ENCODE measurements at regions not wholly inside any gene's neighbourhood (a gene's known extent, or its start where the extent isn't known, plus 50 kb on each side); places are given as distances from the start of the nearest gene placed in this dataset.
"Not testable (repeated sequence)": the region's sequence is repeated elsewhere in the genome, so short reads cannot be mapped to it uniquely, and the experiment has no call there.

DNA sequence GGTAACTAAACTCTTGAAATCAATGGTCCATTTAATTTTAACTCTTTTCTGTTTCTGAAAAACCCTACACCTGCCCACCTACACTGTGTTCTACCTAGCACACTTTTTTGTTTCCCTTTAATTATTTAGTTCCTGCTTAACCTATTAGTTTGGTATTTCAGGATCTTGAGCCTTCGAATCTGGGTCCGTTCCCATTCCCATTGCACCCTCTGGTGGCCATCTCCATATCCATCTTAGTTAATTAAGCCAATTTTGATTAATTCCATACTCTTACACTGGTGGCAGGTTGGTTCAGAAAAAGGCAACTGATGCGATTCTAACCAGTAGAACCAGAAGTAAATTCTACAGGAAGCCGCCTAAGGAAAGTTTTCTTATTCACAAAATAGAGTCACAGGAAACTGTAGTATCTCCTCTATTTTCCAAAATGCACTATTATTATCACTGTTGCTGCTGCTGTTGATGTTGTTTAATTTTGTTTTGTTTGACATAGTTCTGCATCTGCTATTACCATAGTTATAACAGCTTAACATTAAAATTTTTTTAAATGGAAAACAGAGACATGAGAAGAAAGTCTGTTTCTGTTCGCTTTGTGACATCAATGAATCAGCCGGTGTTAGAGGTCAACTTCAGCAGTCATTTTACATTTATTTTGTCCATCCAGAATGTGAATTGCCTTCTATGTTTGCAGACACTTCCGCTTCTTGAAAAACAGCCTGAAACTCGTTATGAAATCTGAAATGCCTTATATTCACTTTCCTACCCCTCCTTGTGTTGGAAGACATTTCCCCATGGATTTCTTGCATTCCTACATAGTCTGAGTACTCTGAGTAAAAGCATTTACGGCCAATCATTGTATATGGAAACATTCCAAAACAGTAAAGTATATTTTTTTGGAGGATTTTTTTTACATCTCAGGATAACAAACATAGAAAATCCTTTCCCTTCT lies 115.5 kb upstream of the NCAM2 start:
- TF ChIP-seq CTCF (IDR thresholded peaks at IDR 0.05; ENCODE audit: low read depth, low read length) = no peak
- Histone ChIP-seq H3K27ac (ENCODE audit: low read depth, low read length) (no peak overlapping the region), H3K27me3 (ENCODE audit: control insufficient read depth, insufficient read depth, low read length) (no peaks in the 10 kb centered on the region), H3K4me3 (ENCODE audit: low read depth, low read length) (no peak overlapping the region), H3K9me3 (ENCODE audit: control insufficient read depth, insufficient read depth, low read length) (peaks cover 5% of the 10 kb centered on the region; the same call in 1 of the 2 replicates)
- ChIA-PET CTCF (no interaction called here), POLR2A (no interaction called here)
- no peak for DNase-seq (ENCODE audit: low read depth, low spot score)

- Histone ChIP-seq H3K27me3 (ENCODE audit: control insufficient read depth, insufficient read depth, low read length) (no peaks in the 10 kb centered on the region), H3K4me3 (ENCODE audit: low read depth, low read length) (no peak overlapping the region), H3K9me3 (ENCODE audit: control insufficient read depth, insufficient read depth, low read length) (peaks cover 5% of the 10 kb centered on the region; the same call in 1 of the 2 replicates), H3K27ac (ENCODE audit: low read depth, low read length) (no peak overlapping the region)
- CTCF ChIA-PET = no interaction called here
- POLR2A ChIA-PET = no interaction called here
- DNase-seq (ENCODE audit: low read depth, low spot score) = no peak
- TF ChIP-seq CTCF (IDR thresholded peaks at IDR 0.05; ENCODE audit: low read depth, low read length) = no peak
Observed at GRCh38 chr21:20883408-20883800, 114.8 kb upstream of the NCAM2 start.

DNA sequence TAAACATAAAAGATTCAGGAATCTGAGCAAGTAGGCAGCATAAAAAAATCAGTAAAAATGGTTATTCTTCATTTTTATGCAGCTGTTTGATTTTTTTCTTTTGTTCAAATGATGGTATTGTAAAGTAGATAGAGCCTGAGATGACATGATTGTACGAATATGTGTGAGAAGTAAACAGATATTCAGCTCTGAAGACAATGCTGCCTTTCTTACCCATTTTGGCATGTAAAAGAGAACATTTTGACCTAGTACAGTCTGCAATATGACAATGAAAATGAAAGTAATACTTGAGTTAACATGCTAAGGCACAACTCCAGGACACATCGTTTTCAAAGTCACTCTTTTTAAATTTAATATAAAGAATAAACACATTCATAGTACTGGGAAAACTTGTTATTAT lies 95.7 kb upstream of the NCAM2 start:
- DNase-seq (ENCODE audit: low read depth, low spot score) = no peak
- H3K27me3 ChIP-seq (ENCODE audit: control insufficient read depth, insufficient read depth, low read length) = no peaks in the 10 kb centered on the region
- ChIA-PET POLR2A (no interaction called here), CTCF (no interaction called here)
- no peak overlapping the region for H3K4me3 ChIP-seq (ENCODE audit: low read depth, low read length)
- no peak overlapping the region for H3K27ac ChIP-seq (ENCODE audit: low read depth, low read length)
- H3K9me3 ChIP-seq (ENCODE audit: control insufficient read depth, insufficient read depth, low read length) = peaks cover 14% of the 10 kb centered on the region
- TF ChIP-seq CTCF (IDR thresholded peaks at IDR 0.05; ENCODE audit: low read depth, low read length) = no peak

GRCh38 chr21:20902998-20903397 lies 95.2 kb upstream of the NCAM2 start:
- peaks cover 14% of the 10 kb centered on the region for H3K9me3 ChIP-seq (ENCODE audit: control insufficient read depth, insufficient read depth, low read length)
- no peaks in the 10 kb centered on the region for H3K27me3 ChIP-seq (ENCODE audit: control insufficient read depth, insufficient read depth, low read length)
- ChIA-PET POLR2A (no interaction called here), CTCF (no interaction called here)
- no peak for DNase-seq (ENCODE audit: low read depth, low spot score)
- H3K4me3 ChIP-seq (ENCODE audit: low read depth, low read length) = no peak overlapping the region
- TF ChIP-seq CTCF (IDR thresholded peaks at IDR 0.05; ENCODE audit: low read depth, low read length) = no peak
- H3K27ac ChIP-seq (ENCODE audit: low read depth, low read length) = no peak overlapping the region

DNA sequence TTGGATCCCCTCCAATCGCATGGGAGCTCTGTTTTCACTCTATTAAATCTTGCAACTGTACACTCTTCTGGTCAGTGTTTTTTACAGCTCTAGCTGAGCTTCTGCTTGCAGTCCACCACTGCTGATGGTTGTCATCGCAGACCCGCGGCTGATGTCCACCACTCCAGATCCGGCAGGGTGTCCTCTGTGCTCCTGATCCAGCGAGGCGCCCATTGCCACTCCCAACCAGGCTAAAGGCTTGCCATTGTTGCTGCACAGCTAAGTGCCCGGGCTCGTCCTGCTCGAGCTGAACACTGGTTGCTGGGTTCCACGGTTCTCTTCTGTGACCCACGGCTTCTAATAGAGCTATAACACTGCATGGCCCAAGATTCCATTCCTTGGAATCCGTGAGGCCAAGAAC lies 70.7 kb upstream of the NCAM2 start:
- POLR2A ChIA-PET = not testable (repeated sequence)

More for the DNA sequence above, 70.7 kb upstream of the NCAM2 start:
- H3K27ac ChIP-seq (ENCODE audit: low read depth, low read length); H3K4me3 ChIP-seq (ENCODE audit: low read depth, low read length); CTCF ChIA-PET; DNase-seq (ENCODE audit: low read depth, low spot score); H3K9me3 ChIP-seq (ENCODE audit: control insufficient read depth, insufficient read depth, low read length); H3K27me3 ChIP-seq (ENCODE audit: control insufficient read depth, insufficient read depth, low read length): not testable (repeated sequence)

All from AG04450 (cell line).